Right renal cortex interstitium (tissue), 3 donors: ENCODE measurements at regions not wholly inside any gene's neighbourhood (a gene's known extent, or its start where the extent isn't known, plus 50 kb on each side); places are given as distances from the start of the nearest gene placed in this dataset.

Source experiments
- DNase-seq, 3 donors: peaks; one replicate each; pipeline ENCODE4 v3.0.0-alpha.2; 2013; ENCODE audit warnings: low read depth in 3 of 3, low spot score in 2 of 3

- no peak for DNase-seq
Measured at GRCh38 chr6:76706086-76706485, 633.6 kb upstream of the IMPG1 start.

GRCh38 chr6:76703786-76704185, 631.3 kb upstream of the IMPG1 start:
- DNase-seq, result no peak

GRCh38 chr6:76703285-76703684, 630.8 kb upstream of the IMPG1 start:
- no peak for DNase-seq

GRCh38 chr6:76702187-76702586, 629.7 kb upstream of the IMPG1 start:
- no peak for DNase-seq

- no peak for DNase-seq
Measured at GRCh38 chr6:76701610-76702009, 629.1 kb upstream of the IMPG1 start.

GRCh38 chr6:76697585-76697984, 625.1 kb upstream of the IMPG1 start:
- no peak for DNase-seq

- DNase-seq, result no peak
Measured at GRCh38 chr6:76694795-76695194, 622.3 kb upstream of the IMPG1 start.

GRCh38 chr6:76684875-76685274, 612.4 kb upstream of the IMPG1 start:
- DNase-seq, result no peak

- no peak for DNase-seq
Measured at GRCh38 chr6:76683985-76684384, 611.5 kb upstream of the IMPG1 start.

GRCh38 chr6:76682842-76683241, 610.4 kb upstream of the IMPG1 start:
- no peak for DNase-seq

GRCh38 chr6:76681781-76682180, 609.3 kb upstream of the IMPG1 start:
- no peak for DNase-seq

- DNase-seq, result no peak
Measured at GRCh38 chr6:76677017-76677416, 604.6 kb upstream of the IMPG1 start.

GRCh38 chr6:76671751-76672150, 599.3 kb upstream of the IMPG1 start:
- DNase-seq, result no peak

GRCh38 chr6:76644231-76644630, 571.8 kb upstream of the IMPG1 start:
- no peak for DNase-seq

GRCh38 chr6:76639941-76640340, 567.5 kb upstream of the IMPG1 start:
- DNase-seq, result no peak

- DNase-seq, result no peak
Measured at GRCh38 chr6:76634695-76635094, 562.2 kb upstream of the IMPG1 start.

GRCh38 chr6:76633259-76633658, 560.8 kb upstream of the IMPG1 start:
- DNase-seq, result no peak

- no peak for DNase-seq
Measured at GRCh38 chr6:76631622-76632021, 559.2 kb upstream of the IMPG1 start.

- DNase-seq, result no peak
Measured at GRCh38 chr6:76615395-76615794, 542.9 kb upstream of the IMPG1 start.

GRCh38 chr6:76612954-76613353, 540.5 kb upstream of the IMPG1 start:
- no peak for DNase-seq

GRCh38 chr6:76609160-76609559, 536.7 kb upstream of the IMPG1 start:
- DNase-seq, result no peak

- DNase-seq, result no peak
Measured at GRCh38 chr6:76594109-76594508, 521.6 kb upstream of the IMPG1 start.

GRCh38 chr6:76593668-76594067, 521.2 kb upstream of the IMPG1 start:
- no peak for DNase-seq

- no peak for DNase-seq
Measured at GRCh38 chr6:76592566-76592965, 520.1 kb upstream of the IMPG1 start.
